ENCODE measurements at regions not wholly inside any gene's neighbourhood (a gene's known extent, or its start where the extent isn't known, plus 50 kb on each side); places are given as distances from the start of the nearest gene placed in this dataset.

DNA sequence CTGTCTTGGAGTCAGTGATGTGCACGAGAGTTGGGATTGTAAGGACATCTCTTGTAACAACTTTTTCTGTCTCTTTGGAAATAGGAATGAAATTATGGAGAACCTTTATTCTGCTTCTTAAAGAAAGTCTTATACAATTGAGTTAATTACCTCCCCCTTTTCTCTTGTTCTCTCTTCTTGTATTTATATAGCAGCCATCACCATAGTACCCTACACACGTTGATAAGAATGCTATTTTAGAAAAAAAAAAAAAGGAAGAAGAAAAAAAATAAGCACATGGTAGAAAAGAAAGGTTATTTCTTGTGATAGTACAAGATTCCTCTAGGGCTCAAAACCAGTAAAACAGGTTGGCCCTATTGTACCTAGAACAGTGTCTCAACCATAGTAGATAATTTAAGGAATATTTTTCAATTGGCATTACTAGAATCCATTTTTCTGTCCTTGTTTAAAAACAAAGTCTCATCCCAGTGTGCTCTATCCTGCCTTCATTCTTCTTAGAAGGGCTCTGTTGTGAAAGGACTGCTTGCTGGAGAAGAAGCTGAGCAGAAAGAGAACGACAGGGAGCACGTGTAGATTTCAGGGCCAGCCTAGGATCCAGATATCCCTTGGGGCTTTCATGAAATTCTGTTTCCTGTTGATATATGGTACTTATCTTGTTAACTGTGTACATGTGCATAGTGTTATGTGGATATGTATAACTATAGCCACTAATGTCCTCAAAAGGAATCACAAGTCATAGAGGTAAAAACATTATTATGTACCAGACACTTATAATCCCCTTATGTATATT lies 392.3 kb upstream of the MEF2C start:
- H3K4me1 ChIP-seq (ENCODE audit: control insufficient read depth, insufficient read depth, low read length, poor library complexity, severe bottlenecking) = no peaks in the 10 kb centered on the region
- no peaks in the 10 kb centered on the region for H3K27me3 ChIP-seq (replicated peaks; ENCODE audit: control insufficient read depth, insufficient read depth, low read length, poor library complexity, severe bottlenecking)
- no peak overlapping the region for H3K27ac ChIP-seq (ENCODE audit: insufficient read depth, low read length, poor library complexity, severe bottlenecking)

DNA sequence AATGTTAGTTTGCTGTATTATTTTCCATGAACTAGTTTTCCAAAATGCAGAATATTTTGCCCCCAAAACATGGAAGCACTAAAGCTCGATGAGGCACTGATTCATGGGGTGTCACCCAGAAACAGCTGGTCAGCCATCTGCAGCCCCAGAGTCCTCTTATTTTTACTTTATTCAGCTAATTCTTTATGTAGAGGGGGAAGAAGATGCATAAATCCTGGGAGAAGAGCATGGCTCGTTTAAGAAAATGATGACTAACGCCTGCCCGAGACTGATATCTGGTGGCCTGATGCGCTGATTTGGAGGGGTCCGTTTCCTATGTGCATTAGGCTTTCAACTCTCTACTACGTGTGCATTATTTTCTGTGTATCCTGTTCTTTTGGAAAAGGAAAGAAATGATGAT lies 390.3 kb upstream of the MEF2C start:
- Histone ChIP-seq H3K4me3 (ENCODE audit: insufficient read depth, low read depth, low read length, poor library complexity, severe bottlenecking) (no peak overlapping the region), H3K9me3 (ENCODE audit: control insufficient read depth, low read length) (no peaks in the 10 kb centered on the region), H3K27me3 (replicated peaks; ENCODE audit: control insufficient read depth, insufficient read depth, low read length, poor library complexity, severe bottlenecking) (no peaks in the 10 kb centered on the region), H3K36me3 (ENCODE audit: control insufficient read depth, insufficient read depth, low read length) (no peaks in the 10 kb centered on the region), H3K4me1 (ENCODE audit: control insufficient read depth, insufficient read depth, low read length, poor library complexity, severe bottlenecking) (no peaks in the 10 kb centered on the region), H3K27ac (ENCODE audit: insufficient read depth, low read length, poor library complexity, severe bottlenecking) (no peak overlapping the region)
- DNase-seq = no peak

More for the DNA sequence above, 392.3 kb upstream of the MEF2C start:
- DNase-seq = no peak
- H3K4me3 ChIP-seq (ENCODE audit: insufficient read depth, low read depth, low read length, poor library complexity, severe bottlenecking) = no peak overlapping the region
- no peaks in the 10 kb centered on the region for H3K36me3 ChIP-seq (ENCODE audit: control insufficient read depth, insufficient read depth, low read length)
- H3K9me3 ChIP-seq (ENCODE audit: control insufficient read depth, low read length) = no peaks in the 10 kb centered on the region

GRCh38 chr5:89270901-89271300 lies 387.9 kb upstream of the MEF2C start:
- Histone ChIP-seq H3K36me3 (ENCODE audit: control insufficient read depth, insufficient read depth, low read length) (no peaks in the 10 kb centered on the region), H3K27me3 (replicated peaks; ENCODE audit: control insufficient read depth, insufficient read depth, low read length, poor library complexity, severe bottlenecking) (no peaks in the 10 kb centered on the region), H3K4me3 (ENCODE audit: insufficient read depth, low read depth, low read length, poor library complexity, severe bottlenecking) (no peak overlapping the region), H3K27ac (ENCODE audit: insufficient read depth, low read length, poor library complexity, severe bottlenecking) (no peak overlapping the region), H3K9me3 (ENCODE audit: control insufficient read depth, low read length) (no peaks in the 10 kb centered on the region), H3K4me1 (ENCODE audit: control insufficient read depth, insufficient read depth, low read length, poor library complexity, severe bottlenecking) (no peaks in the 10 kb centered on the region)
- DNase-seq = no peak

GRCh38 chr5:89269721-89270120 lies 386.7 kb upstream of the MEF2C start:
- no peaks in the 10 kb centered on the region for H3K9me3 ChIP-seq (ENCODE audit: control insufficient read depth, low read length)
- H3K4me3 ChIP-seq (ENCODE audit: insufficient read depth, low read depth, low read length, poor library complexity, severe bottlenecking) = no peak overlapping the region
- no peak for DNase-seq
- no peak overlapping the region for H3K27ac ChIP-seq (ENCODE audit: insufficient read depth, low read length, poor library complexity, severe bottlenecking)
- no peaks in the 10 kb centered on the region for H3K4me1 ChIP-seq (ENCODE audit: control insufficient read depth, insufficient read depth, low read length, poor library complexity, severe bottlenecking)
- H3K36me3 ChIP-seq (ENCODE audit: control insufficient read depth, insufficient read depth, low read length) = no peaks in the 10 kb centered on the region
- no peaks in the 10 kb centered on the region for H3K27me3 ChIP-seq (replicated peaks; ENCODE audit: control insufficient read depth, insufficient read depth, low read length, poor library complexity, severe bottlenecking)

DNA sequence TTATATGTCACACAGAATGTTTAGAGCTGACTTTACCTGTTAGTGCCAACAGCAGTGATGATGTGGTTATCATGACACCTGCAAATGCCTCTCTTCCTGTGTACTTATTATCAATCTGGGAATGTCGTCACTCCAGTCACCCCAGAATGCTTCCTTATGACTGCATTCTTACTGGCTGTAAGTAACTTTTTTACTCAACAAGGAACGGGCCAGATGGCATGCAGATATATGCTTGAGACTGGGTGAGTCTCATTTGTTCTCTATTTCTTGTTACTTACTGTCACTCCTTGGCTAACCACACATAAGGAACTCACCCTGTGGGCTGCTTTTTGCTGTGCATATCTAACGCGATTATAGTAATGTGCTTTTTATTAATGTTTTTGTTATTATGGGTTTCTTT lies 385.5 kb upstream of the MEF2C start:
- H3K27me3 ChIP-seq (replicated peaks; ENCODE audit: control insufficient read depth, insufficient read depth, low read length, poor library complexity, severe bottlenecking) = no peaks in the 10 kb centered on the region
- H3K9me3 ChIP-seq (ENCODE audit: control insufficient read depth, low read length) = no peaks in the 10 kb centered on the region
- no peak for DNase-seq
- H3K4me1 ChIP-seq (ENCODE audit: control insufficient read depth, insufficient read depth, low read length, poor library complexity, severe bottlenecking) = no peaks in the 10 kb centered on the region
- H3K4me3 ChIP-seq (ENCODE audit: insufficient read depth, low read depth, low read length, poor library complexity, severe bottlenecking) = no peak overlapping the region
- H3K36me3 ChIP-seq (ENCODE audit: control insufficient read depth, insufficient read depth, low read length) = no peaks in the 10 kb centered on the region
- no peak overlapping the region for H3K27ac ChIP-seq (ENCODE audit: insufficient read depth, low read length, poor library complexity, severe bottlenecking)

GRCh38 chr5:89267788-89268187 lies 384.8 kb upstream of the MEF2C start:
- no peaks in the 10 kb centered on the region for H3K36me3 ChIP-seq (ENCODE audit: control insufficient read depth, insufficient read depth, low read length)
- H3K9me3 ChIP-seq (ENCODE audit: control insufficient read depth, low read length) = no peaks in the 10 kb centered on the region
- H3K27ac ChIP-seq (ENCODE audit: insufficient read depth, low read length, poor library complexity, severe bottlenecking) = no peak overlapping the region
- no peaks in the 10 kb centered on the region for H3K4me1 ChIP-seq (ENCODE audit: control insufficient read depth, insufficient read depth, low read length, poor library complexity, severe bottlenecking)
- no peak for DNase-seq
- H3K4me3 ChIP-seq (ENCODE audit: insufficient read depth, low read depth, low read length, poor library complexity, severe bottlenecking) = no peak overlapping the region
- H3K27me3 ChIP-seq (replicated peaks; ENCODE audit: control insufficient read depth, insufficient read depth, low read length, poor library complexity, severe bottlenecking) = no peaks in the 10 kb centered on the region

DNA sequence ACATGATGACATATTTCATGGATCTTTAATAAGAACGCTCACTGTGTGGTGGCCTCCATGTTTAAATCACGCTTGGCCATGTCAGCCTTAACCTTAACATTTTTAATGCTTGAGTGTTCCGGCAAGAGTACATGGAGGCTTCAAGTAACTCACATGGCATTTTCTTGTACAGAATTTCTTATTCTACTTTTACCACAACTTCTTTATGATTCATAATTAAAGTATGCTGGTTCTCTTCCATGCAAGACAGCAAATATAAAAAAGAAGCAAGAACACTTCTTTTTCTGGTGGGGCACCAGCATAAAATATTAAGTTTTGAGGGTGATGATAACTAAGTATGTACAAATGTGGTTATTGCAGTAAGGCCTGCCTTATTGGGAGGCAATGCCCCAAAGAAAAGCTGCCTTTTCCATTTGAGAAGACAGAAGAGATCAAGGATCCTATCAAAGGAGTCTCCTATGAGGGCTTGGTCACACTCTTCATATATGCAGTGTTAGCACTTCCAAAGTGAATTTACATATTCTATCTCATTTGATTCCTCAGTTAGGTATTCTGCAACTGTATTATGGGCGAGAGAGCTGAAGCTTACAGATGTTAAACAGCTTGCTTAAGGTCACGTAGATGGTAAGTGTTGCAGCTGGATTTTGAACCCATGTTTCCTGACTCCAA lies 382.7 kb upstream of the MEF2C start:
- no peaks in the 10 kb centered on the region for H3K4me1 ChIP-seq (ENCODE audit: control insufficient read depth, insufficient read depth, low read length, poor library complexity, severe bottlenecking)
- no peaks in the 10 kb centered on the region for H3K9me3 ChIP-seq (ENCODE audit: control insufficient read depth, low read length)
- no peak overlapping the region for H3K4me3 ChIP-seq (ENCODE audit: insufficient read depth, low read depth, low read length, poor library complexity, severe bottlenecking)
- no peak for DNase-seq
- no peaks in the 10 kb centered on the region for H3K36me3 ChIP-seq (ENCODE audit: control insufficient read depth, insufficient read depth, low read length)
- H3K27me3 ChIP-seq (replicated peaks; ENCODE audit: control insufficient read depth, insufficient read depth, low read length, poor library complexity, severe bottlenecking) = no peaks in the 10 kb centered on the region
- H3K27ac ChIP-seq (ENCODE audit: insufficient read depth, low read length, poor library complexity, severe bottlenecking) = no peak overlapping the region

GRCh38 chr5:89263846-89264245 lies 380.9 kb upstream of the MEF2C start:
- no peak for DNase-seq
- H3K9me3 ChIP-seq (ENCODE audit: control insufficient read depth, low read length) = no peaks in the 10 kb centered on the region

GRCh38 chr5:89262030-89262429 lies 379.0 kb upstream of the MEF2C start:
- Histone ChIP-seq H3K27ac (ENCODE audit: insufficient read depth, low read length, poor library complexity, severe bottlenecking) (no peak overlapping the region), H3K9me3 (ENCODE audit: control insufficient read depth, low read length) (no peaks in the 10 kb centered on the region), H3K36me3 (ENCODE audit: control insufficient read depth, insufficient read depth, low read length) (no peaks in the 10 kb centered on the region), H3K4me3 (ENCODE audit: insufficient read depth, low read depth, low read length, poor library complexity, severe bottlenecking) (no peak overlapping the region), H3K27me3 (replicated peaks; ENCODE audit: control insufficient read depth, insufficient read depth, low read length, poor library complexity, severe bottlenecking) (no peaks in the 10 kb centered on the region), H3K4me1 (ENCODE audit: control insufficient read depth, insufficient read depth, low read length, poor library complexity, severe bottlenecking) (no peaks in the 10 kb centered on the region)
- no peak for DNase-seq

More at GRCh38 chr5:89263846-89264245, 380.9 kb upstream of the MEF2C start:
- Histone ChIP-seq H3K4me1 (ENCODE audit: control insufficient read depth, insufficient read depth, low read length, poor library complexity, severe bottlenecking) (no peaks in the 10 kb centered on the region), H3K27ac (ENCODE audit: insufficient read depth, low read length, poor library complexity, severe bottlenecking) (no peak overlapping the region), H3K4me3 (ENCODE audit: insufficient read depth, low read depth, low read length, poor library complexity, severe bottlenecking) (no peak overlapping the region), H3K27me3 (replicated peaks; ENCODE audit: control insufficient read depth, insufficient read depth, low read length, poor library complexity, severe bottlenecking) (no peaks in the 10 kb centered on the region), H3K36me3 (ENCODE audit: control insufficient read depth, insufficient read depth, low read length) (no peaks in the 10 kb centered on the region)

- no peak for DNase-seq
- Histone ChIP-seq H3K4me1 (ENCODE audit: control insufficient read depth, insufficient read depth, low read length, poor library complexity, severe bottlenecking) (no peaks in the 10 kb centered on the region), H3K27me3 (replicated peaks; ENCODE audit: control insufficient read depth, insufficient read depth, low read length, poor library complexity, severe bottlenecking) (no peaks in the 10 kb centered on the region), H3K4me3 (ENCODE audit: insufficient read depth, low read depth, low read length, poor library complexity, severe bottlenecking) (no peak overlapping the region), H3K27ac (ENCODE audit: insufficient read depth, low read length, poor library complexity, severe bottlenecking) (no peak overlapping the region), H3K9me3 (ENCODE audit: control insufficient read depth, low read length) (no peaks in the 10 kb centered on the region), H3K36me3 (ENCODE audit: control insufficient read depth, insufficient read depth, low read length) (no peaks in the 10 kb centered on the region)
Observed at GRCh38 chr5:89260254-89260653, 377.3 kb upstream of the MEF2C start.

Measured in effector memory CD4-positive, alpha-beta T cell (primary cell).